H9 (cell line): ENCODE measurements at regions not wholly inside any gene's neighbourhood (a gene's known extent, or its start where the extent isn't known, plus 50 kb on each side); places are given as distances from the start of the nearest gene placed in this dataset.

ENCODE experiments used
- DNase-seq: peaks from one replicate; pipeline ENCODE4 v3.0.0-alpha.2; 2017
- H2AFZ ChIP-seq: one replicate; pipeline ENCODE4 v1.6.1; 2013; ENCODE audit warnings: mild to moderate bottlenecking, low read length, control low read depth, moderate library complexity
- H2AK5ac ChIP-seq: 2 replicates; pipeline ENCODE4 v1.6.1; 2013; ENCODE audit warnings: low read length, control low read depth, mixed read lengths; ENCODE audit not compliant: insufficient read length
- H2BK120ac ChIP-seq: one replicate; pipeline ENCODE4 v1.6.1; 2013; ENCODE audit warnings: low read depth, mild to moderate bottlenecking, low read length, control low read depth, inconsistent platforms; ENCODE audit not compliant: poor library complexity, severe bottlenecking
- H2BK12ac ChIP-seq: 2 replicates; pipeline ENCODE4 v1.6.1; 2013; ENCODE audit warnings: low read length, control low read depth, mixed read lengths, low read depth; ENCODE audit not compliant: insufficient read length
- H2BK15ac ChIP-seq: 2 replicates; pipeline ENCODE4 v1.6.1; 2013; ENCODE audit warnings: low read depth, low read length, control low read depth
- H2BK20ac ChIP-seq: one replicate; pipeline ENCODE4 v1.6.1; 2013; ENCODE audit warnings: low read depth, mild to moderate bottlenecking, low read length, control low read depth, inconsistent platforms; ENCODE audit not compliant: poor library complexity, severe bottlenecking
- H2BK5ac ChIP-seq: 2 replicates; pipeline ENCODE4 v1.6.1; 2013; ENCODE audit warnings: low read length, control low read depth, mixed read lengths; ENCODE audit not compliant: insufficient read length
- H3K14ac ChIP-seq: 2 replicates; pipeline ENCODE4 v1.6.1; 2013; ENCODE audit warnings: low read length, control low read depth; ENCODE audit not compliant: insufficient read depth
- H3K18ac ChIP-seq: 2 replicates; pipeline ENCODE4 v1.6.1; 2013; ENCODE audit warnings: low read depth, mild to moderate bottlenecking, mixed read lengths, low read length, control low read depth; ENCODE audit not compliant: insufficient read length
- H3K23ac ChIP-seq: 2 replicates; pipeline ENCODE4 v1.6.1; 2013; ENCODE audit warnings: low read length, control low read depth, mixed read lengths, low read depth; ENCODE audit not compliant: insufficient read length
- H3K23me2 ChIP-seq: 2 replicates; pipeline ENCODE4 v1.6.1; 2013; ENCODE audit warnings: low read depth, mild to moderate bottlenecking, mixed read lengths, low read length, control low read depth; ENCODE audit not compliant: insufficient read length, poor library complexity, severe bottlenecking
- H3K27ac ChIP-seq: 2 replicates; pipeline ENCODE4 v1.5.1; 2013; ENCODE audit warnings: low read length, control low read depth, mixed read lengths, low read depth; ENCODE audit not compliant: insufficient read length
- H3K27me3 ChIP-seq: 2 replicates; pipeline ENCODE4 v1.6.1; 2013; ENCODE audit warnings: low read length, control low read depth, inconsistent platforms; ENCODE audit not compliant: insufficient read depth
- H3K4ac ChIP-seq: 2 replicates; pipeline ENCODE4 v1.6.1; 2013; ENCODE audit warnings: low read depth, mild to moderate bottlenecking, control low read depth, inconsistent platforms, low read length, moderate library complexity
- H3K4me1 ChIP-seq: 2 replicates; pipeline ENCODE4 v1.6.1; 2013; ENCODE audit warnings: low read length, control low read depth, inconsistent platforms; ENCODE audit not compliant: insufficient read depth
- H3K4me2 ChIP-seq: 2 replicates; pipeline ENCODE4 v1.6.1; 2013; ENCODE audit warnings: low read length, control low read depth, mixed read lengths; ENCODE audit not compliant: insufficient read length, insufficient read depth
- H3K56ac ChIP-seq: 2 replicates; pipeline ENCODE4 v1.6.1; 2013; ENCODE audit warnings: low read depth, mild to moderate bottlenecking, mixed read lengths, low read length, control low read depth; ENCODE audit not compliant: insufficient read length
- H3K79me1 ChIP-seq: 2 replicates; pipeline ENCODE4 v1.6.1; 2013; ENCODE audit warnings: low read depth, mild to moderate bottlenecking, moderate library complexity, low read length, control low read depth, inconsistent platforms; ENCODE audit not compliant: insufficient read depth, poor library complexity, severe bottlenecking
- H3K79me2 ChIP-seq: 2 replicates; pipeline ENCODE4 v1.6.1; 2013; ENCODE audit warnings: low read length, control low read depth, inconsistent platforms; ENCODE audit not compliant: insufficient read depth
- H3K9ac ChIP-seq: 2 replicates; pipeline ENCODE4 v1.6.1; 2013; ENCODE audit warnings: low read length, control low read depth, mixed read lengths; ENCODE audit not compliant: insufficient read length; ENCODE audit errors: extremely low read depth
- H3K9me3 ChIP-seq: one replicate; pipeline ENCODE4 v1.6.1; 2013; ENCODE audit warnings: low read depth, low read length, inconsistent platforms; ENCODE audit not compliant: control insufficient read depth
- H3T11ph ChIP-seq: one replicate; pipeline ENCODE4 v1.6.1; 2013; ENCODE audit warnings: mild to moderate bottlenecking, low read length, control low read depth, inconsistent platforms
- H4K20me1 ChIP-seq: one replicate; pipeline ENCODE4 v1.6.1; 2013; ENCODE audit not compliant: control insufficient read depth, insufficient read length, insufficient read depth
- H4K5ac ChIP-seq: 2 replicates; pipeline ENCODE4 v1.6.1; 2013; ENCODE audit warnings: low read depth, mild to moderate bottlenecking, mixed read lengths, low read length, control low read depth; ENCODE audit not compliant: insufficient read length
- H4K8ac ChIP-seq: replicated peaks from 2 replicates; pipeline ENCODE4 v1.6.1; 2013; ENCODE audit warnings: low read length, control low read depth, mixed read lengths, low read depth; ENCODE audit not compliant: insufficient read length
- H4K91ac ChIP-seq: 2 replicates; pipeline ENCODE4 v1.6.1; 2013; ENCODE audit warnings: low read depth, mild to moderate bottlenecking, moderate library complexity, mixed read lengths, low read length, control low read depth; ENCODE audit not compliant: insufficient read length
- H3K27ac Mint-ChIP-seq, 3 experiments: 2 replicates in 2 of 3; 3 replicates in 1 of 3; pipeline ENCODE4 v1.8.0; 2020 to 2021; ENCODE audit warnings: mixed read lengths in 3 of 3, mild to moderate bottlenecking in 1 of 3, moderate library complexity in 1 of 3
- H3K27me3 Mint-ChIP-seq: 2 replicates; pipeline ENCODE4 v1.8.0; 2021; ENCODE audit warnings: low read depth, mild to moderate bottlenecking, moderate library complexity, mixed read lengths
- H3K36me3 Mint-ChIP-seq, 3 experiments: 2 replicates in 2 of 3; 3 replicates in 1 of 3; pipeline ENCODE4 v1.8.0; 2020 to 2021; ENCODE audit warnings: low read depth in 3 of 3, mixed read lengths in 3 of 3; ENCODE audit not compliant: insufficient read depth in 1 of 3
- H3K4me1 Mint-ChIP-seq, 2 experiments: 2 replicates each; pipeline ENCODE4 v1.8.0; 2020; ENCODE audit warnings: mixed read lengths in 2 of 2
- H3K4me3 Mint-ChIP-seq, 2 experiments: 2 replicates in 1 of 2; 3 replicates in 1 of 2; pipeline ENCODE4 v1.8.0; 2020 to 2021; ENCODE audit warnings: mild to moderate bottlenecking in 2 of 2, mixed read lengths in 2 of 2, moderate library complexity in 1 of 2
- H3K9me3 Mint-ChIP-seq, 2 experiments: 2 replicates in 1 of 2; 3 replicates in 1 of 2; pipeline ENCODE4 v1.8.0; 2020; ENCODE audit warnings: mild to moderate bottlenecking in 2 of 2, mixed read lengths in 2 of 2, moderate library complexity in 1 of 2
- CTCF ChIP-seq: fragments of 200-600 bp; sonication (generic); conservative IDR thresholded peaks from 3 replicates; pipeline ENCODE4 v1.8.0; 2021; ENCODE audit warnings: antibody characterized with exemption, mild to moderate bottlenecking
- WGBS: extraction: QIAGEN DNeasy Blood & Tissue Kit; methylation state at CpG from one replicate; pipeline ENCODE4 v1.1.7; 2013; ENCODE audit warnings: missing lambda C conversion rate, low lambda C conversion rate, mixed read lengths; ENCODE audit not compliant: insufficient read length; ENCODE audit errors: extremely low coverage; 5-methylcytosine and 5-hydroxymethylcytosine counted together

GRCh38 chr5:3393920-3394597 is 201.6 kb upstream of the IRX1 start:
- Histone ChIP-seq H3K9me3 (no peaks in the 10 kb centered on the region), H2BK12ac (no peak overlapping the region), H3K79me2 (no peaks in the 10 kb centered on the region), H3K79me1 (no peaks in the 10 kb centered on the region), H3K4me2 (no peak overlapping the region), H3K23ac (no peak overlapping the region), H4K8ac (no peak overlapping the region), H3K56ac (no peak overlapping the region), H4K91ac (no peak overlapping the region), H3T11ph (no peak overlapping the region), H4K5ac (no peak overlapping the region), H2AFZ (no peak overlapping the region), H3K27me3 (no peaks in the 10 kb centered on the region), H2AK5ac (no peak overlapping the region), H2BK5ac (no peak overlapping the region), H3K9ac (no peak overlapping the region), H2BK15ac (no peak overlapping the region), H3K4me1 (peaks cover 3% of the 10 kb centered on the region; the same call in 1 of the 2 replicates), H3K18ac (no peak overlapping the region), H4K20me1 (no peaks in the 10 kb centered on the region), H3K14ac (no peak overlapping the region; the same call in 1 of the 2 replicates), H2BK20ac (no peak overlapping the region), H3K4ac (no peak overlapping the region), H3K23me2 (no peaks in the 10 kb centered on the region), H2BK120ac (no peak overlapping the region), H3K27ac (no peak overlapping the region)
- DNase-seq: no peak
- H3K4me3 Mint-ChIP-seq: no peak overlapping the region
- no CpG with 5 or more reads among the region's 24 CpGs for WGBS
- peaks cover 23 to 36% of the 10 kb centered on the region in 2 experiments for H3K4me1 Mint-ChIP-seq
- no peak overlapping the region; a peak in 2 of 7 replicates for H3K27ac Mint-ChIP-seq
- H3K27me3 Mint-ChIP-seq: no peaks in the 10 kb centered on the region; the same call in 1 of the 2 replicates
- H3K9me3 Mint-ChIP-seq: peaks cover 1 to 2% of the 10 kb centered on the region in 2 experiments; a peak in 3 of 5 replicates
- H3K36me3 Mint-ChIP-seq: no peaks in the 10 kb centered on the region; a peak in 1 of 7 replicates
- TF ChIP-seq CTCF: no peak
